NCI-H1417 (cell line): ENCODE measurements at regions not wholly inside any gene's neighbourhood (a gene's known extent, or its start where the extent isn't known, plus 50 kb on each side); places are given as distances from the start of the nearest gene placed in this dataset.
A peak's percentile ranks its signal among the peaks of the same experiment; 100 is the strongest.

Source experiments
- DNase-seq, 3 experiments: peaks; one replicate each; lab custom pipeline; 2025; lab: John Stamatoyannopoulos, UW

DNA sequence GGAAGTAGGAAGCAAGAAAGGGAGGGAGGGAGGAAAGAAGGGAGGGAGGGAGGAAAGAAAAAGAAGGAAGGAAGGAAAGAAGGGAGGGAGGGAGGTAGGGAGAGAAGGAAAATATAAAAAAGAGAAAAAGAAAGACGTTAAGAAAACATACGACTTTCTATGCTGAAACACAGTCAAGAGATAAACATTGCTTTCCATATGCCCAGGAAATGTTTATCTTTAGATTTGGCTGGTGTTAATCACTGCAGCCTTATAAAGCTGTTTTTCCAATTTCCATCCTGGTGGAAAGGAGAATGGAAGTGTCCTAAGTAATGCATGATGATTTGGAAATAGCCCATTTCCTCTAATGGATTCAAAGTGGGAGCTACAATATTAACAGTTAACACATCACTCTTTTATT lies 524.3 kb downstream of the MTRR start:
- DNase-seq = no peak

DNA sequence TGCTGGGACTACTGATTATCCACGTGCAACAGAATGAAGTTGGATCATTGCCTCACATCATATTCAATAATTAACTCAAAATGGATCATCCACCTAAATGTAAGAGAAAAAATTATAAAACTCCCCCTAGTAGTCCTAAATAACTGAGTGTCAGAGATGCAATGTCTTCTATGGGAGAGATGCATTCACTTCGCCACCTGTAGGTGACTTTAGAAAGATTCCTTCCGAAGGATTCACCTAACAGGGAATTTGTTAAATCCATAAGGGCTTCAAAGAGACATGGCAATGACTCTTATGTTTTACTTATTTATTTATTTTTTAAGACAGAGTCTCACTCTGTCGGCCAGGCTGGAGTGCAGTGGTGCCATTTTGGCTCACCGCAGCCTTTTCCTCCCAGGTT lies 526.0 kb downstream of the MTRR start:
- peak in 2 of 3 experiments; percentile 13 to 34 for DNase-seq

DNA sequence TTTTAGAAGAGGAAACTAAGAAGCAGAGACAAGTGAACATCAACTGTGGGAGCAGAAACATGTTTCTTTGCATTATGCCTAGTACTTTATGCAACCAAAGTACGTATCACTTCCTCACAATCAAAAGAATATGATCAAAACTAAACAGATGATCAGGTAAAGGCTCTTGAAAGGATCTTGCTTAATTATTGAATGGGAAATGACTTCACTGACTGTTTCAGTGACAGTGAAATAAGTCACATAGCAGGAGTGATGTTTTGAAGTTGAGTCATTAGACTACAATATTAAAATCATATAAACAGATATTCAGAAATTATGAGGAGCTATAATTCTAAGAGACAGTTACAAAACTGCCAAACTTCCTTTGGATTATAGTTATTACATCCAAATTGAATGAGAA lies 527.3 kb downstream of the MTRR start:
- DNase-seq = no peak

DNA sequence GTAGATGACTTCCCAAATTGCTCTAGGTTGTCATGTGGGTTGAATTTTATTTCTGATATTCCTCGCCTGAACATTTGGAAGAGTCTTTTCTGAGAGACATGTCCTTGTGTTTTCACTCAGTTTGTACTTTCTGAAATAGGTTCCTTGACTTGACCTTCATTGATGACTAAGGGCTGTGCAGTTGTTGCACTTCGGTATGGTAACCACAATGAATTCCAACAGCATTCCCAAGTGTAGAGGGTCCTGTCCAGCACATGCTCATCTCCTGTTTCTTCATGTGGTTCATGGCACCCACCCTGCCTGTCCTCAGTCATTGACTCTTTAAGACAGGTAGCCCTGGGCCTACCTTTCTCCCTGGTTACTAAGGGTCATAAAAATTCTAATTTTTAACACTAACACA lies 527.8 kb downstream of the MTRR start:
- DNase-seq = no peak

DNA sequence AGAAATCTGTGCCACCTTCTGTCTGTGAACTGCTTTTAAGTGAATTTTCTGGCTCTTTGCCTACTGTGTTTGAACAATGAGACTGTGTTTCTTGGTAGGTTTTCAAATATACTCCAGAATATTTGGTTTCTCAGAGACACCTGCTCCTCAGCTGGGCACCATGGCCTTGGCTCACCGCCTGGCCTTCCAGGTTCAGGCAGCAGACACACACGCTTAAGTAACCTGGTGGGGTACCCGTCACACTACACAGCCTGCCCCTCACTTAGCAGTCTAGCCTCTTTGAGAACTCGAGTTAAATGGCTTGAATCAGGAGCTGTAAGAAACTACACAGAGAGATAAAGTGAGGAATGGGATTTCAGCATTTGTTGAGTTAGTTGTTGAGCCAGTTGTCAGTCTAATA lies 530.5 kb downstream of the MTRR start:
- no peak for DNase-seq

DNA sequence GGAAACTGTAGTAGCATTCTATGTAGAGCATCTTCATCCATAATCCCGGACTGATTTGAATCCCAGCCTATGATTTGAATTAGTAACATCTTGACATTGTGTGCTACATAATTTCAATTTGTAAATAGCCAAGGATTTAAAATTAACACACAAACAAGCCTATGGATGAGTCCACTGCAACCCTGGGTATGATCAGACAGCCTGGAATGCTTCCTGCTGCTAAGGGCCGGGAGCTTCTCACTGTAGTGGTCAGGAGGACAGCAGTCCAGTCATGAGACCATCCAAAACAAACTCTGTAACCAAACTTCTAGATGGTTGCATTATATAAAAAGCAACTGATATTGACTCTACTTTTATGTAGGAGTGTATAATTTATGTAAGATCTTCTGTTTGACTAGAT lies 539.3 kb downstream of the MTRR start:
- DNase-seq = no peak

DNA sequence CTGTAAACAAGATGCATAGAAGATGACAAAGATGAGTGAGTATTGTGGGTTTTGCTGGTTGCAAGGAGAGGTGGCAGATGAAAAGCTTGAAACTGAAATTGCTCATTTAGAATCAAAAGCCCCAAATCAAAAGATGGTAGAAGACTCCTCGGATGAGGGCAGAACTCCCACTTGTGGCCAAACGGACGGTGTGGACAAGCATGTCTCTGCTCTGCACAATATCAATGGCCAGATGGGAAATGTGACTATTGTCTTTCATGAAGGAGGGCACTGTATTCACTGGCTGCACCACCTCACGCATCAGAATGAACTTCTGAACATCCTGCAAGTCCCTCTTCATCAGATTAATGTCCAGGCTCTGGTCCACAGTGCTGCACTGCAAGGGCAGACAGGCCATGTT lies 541.7 kb downstream of the MTRR start:
- DNase-seq = no peak

DNA sequence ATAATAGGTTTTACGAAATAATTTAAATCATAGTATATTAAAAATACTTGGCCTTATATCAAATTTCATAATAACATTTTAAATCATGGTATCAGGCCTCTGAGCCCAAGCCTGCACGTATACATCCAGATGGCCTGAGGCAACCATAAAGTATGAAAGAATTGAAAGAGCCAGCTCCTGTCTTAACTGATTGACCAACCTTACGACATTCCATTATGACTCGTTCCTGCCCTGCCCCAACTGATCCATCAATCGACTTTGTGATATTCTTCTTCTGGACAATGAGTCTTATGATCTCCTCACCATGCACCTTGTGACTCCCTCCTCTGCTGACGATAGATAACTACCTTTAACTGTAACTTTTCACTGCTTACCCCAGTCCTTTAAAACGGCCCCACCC lies 545.0 kb downstream of the MTRR start:
- no peak for DNase-seq

DNA sequence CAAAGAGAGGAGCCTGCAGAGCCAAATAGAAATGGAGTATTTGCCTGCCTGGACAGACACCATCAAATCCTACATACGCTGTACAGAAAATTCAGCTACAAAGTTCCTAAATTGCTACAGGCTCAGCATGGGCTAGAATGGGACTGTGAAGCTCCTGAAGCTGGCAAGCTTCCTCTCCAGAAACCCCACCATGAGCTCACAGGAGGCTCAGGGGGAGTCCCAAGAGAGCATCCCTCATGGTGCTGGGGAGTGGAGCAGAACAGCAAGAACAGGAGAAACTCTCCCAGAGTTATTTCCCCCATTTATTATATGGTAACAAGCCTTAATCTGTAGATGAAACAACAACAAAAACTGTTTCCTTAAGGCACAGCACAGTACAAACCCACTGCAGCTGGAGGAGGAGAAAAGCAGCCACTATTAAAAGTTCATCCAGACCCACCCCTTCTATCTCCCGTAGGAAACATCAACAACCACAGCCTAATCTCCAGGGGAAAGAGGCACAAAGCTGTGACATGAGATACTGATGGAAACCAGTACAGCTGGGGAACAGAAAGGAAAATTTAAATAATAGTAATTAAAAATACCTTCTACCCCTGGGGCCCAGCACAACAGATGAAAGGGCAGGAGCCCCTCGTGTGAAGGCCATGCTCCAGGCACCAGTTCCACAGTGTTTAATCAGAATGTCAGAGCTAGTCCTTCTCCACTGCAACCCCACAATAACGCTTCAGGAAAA lies 548.5 kb downstream of the MTRR start:
- no peak for DNase-seq

DNA sequence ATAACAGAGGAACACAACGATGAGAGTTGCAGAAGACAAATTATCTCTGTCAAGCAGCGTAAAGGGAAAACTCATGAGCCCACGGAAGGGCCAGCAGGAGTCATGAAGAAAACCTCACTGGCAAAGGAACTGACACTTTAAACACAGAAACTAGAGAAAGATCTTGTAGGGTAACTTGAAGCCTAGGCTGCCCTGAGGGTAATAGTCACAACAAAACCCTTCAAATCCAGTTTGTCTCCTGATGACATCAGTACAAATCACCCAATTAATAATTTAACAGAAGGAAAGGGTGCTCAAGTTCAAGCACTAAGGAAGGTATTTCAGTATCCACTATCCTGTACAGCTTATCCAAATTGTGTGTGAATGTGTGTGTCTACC lies 549.1 kb downstream of the MTRR start:
- no peak for DNase-seq

DNA sequence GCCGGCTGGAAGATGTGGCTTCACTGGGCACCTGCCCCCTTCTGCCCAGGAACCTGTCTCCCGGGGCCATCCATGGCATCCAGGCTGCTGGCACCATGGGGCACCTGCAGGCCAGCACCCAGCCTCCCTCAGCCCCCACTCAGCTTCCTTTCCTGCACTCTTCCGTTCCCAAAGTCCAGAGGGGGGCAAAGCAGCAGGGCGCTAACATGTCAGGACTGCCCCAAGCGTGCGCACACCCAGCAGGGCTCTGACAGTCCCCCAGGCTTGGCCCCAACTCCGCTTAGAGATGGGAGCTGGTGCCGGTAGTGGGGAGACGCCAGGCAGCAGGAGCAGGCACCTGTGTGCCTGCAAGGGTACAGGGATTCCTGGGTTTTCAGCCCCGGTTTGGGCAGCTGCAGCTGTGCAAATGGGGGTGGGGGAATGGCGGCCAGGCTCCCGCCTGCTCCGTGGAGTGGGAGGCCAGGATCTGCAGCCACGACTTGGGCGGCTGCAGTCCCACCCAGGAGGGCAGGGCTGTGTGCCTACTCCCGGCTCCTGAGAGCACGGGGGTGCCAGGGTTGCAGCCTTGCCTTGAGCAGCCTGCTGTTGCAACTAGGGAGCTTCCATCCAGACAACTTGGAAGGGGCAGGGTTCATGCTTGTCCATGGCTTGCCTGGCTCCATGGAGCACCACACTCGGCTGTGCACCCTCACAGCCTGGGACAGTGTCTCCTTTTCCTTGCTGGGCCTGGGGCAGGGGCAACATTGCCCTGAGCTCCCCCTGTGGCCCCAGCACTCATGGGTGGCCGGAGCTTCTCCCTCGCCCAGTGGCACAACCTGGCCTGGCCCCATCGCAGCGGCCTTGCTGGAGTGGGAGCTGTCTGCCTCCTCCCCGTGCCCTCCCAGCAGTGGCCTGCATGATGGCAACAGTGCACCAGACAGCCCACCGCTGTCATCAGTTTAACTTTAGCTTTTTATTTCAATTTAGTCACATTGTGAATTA lies 561.1 kb downstream of the MTRR start:
- DNase-seq = no peak

DNA sequence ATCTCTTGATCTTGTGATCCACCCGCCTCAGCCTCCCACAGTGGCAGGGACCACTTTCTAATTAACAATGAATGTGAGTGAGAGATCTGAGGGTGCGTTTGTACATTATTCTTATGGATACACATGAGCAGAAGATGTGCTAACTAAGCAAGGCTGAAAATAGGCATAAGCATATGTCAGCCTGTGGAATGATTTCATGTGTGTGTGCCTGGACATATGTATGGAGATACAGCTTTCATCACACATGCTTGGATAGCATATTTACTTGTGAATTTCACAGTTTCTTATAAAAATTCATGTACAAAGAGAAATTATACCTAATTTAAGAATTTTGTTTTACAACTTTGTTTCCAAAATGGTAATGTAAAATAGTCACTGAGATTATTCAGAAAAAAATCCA lies 565.6 kb downstream of the MTRR start:
- no peak for DNase-seq

DNA sequence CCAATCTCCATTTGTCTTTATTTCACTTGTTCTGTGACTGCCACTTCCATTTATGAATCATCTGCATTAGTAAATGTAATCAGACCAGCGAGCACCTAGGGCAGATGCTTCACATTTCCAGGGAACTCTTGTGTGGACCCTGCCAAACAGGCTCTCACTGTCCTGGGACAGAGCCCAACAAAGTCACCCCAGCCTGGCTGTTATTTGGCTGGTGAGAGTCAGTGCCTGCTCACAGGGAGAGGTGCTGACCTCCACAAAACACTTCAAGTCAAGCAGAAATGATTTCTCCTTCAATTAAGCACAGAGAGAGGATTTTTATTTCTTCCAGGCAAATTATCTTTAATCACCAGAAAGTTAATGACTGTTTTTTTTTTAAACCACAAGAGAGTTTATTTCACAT lies 568.0 kb downstream of the MTRR start:
- DNase-seq = peak in 1 of 3 experiments; percentile 28

DNA sequence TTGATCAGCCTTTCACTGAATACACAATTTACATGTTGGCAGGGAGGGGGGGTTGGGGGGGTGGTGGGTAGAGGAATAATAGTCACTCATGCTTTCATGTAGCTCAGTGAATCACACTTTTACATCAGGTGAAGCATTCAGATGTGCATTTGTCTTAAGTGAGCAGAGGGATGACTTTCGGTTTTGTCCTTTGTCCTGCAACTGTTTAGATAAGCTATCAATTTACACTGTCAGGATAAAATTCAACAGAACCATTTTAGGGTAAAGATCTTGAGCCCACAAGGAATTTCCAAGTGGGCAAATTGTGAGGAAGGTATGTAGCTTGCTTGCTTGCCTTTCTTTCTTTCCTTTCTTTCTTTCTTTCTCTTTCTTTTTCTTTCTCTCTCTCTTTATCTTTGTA lies 576.2 kb downstream of the MTRR start:
- no peak for DNase-seq

DNA sequence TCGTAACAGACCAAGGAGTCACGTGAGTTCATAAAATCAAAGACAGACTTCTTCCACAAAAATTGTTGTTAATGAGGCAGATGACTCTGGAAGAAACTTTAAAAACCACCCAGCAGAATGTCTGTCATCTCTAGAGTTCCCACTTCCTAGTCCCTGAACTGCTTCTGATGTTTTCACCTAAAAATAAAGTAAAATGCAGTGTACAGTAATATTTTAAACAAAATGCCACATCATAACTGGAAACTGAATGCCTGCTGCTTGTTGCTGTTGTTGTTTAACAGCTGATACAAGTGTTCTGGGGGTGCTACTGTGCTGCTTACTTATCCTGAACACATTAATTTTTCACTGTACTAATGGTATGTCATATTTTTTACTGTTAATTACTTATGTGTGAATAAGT lies 577.2 kb downstream of the MTRR start:
- DNase-seq = no peak

DNA sequence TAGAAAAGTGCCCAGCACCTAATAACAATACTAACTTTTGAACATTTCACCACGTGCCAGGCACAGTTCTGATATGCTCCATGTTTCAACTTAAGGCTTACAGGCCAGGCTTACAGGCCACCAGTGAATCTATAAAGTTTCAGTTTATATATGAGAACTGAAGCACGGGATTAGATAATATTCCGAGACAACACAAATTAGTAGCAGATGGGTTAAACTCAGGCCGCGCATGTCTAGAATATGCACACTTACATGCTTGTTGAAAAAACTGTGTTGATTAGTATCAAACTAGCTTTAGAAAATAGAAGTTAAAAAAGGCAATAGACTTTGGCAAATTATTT lies 587.9 kb downstream of the MTRR start:
- peak in 1 of 3 experiments; percentile 66 for DNase-seq

DNA sequence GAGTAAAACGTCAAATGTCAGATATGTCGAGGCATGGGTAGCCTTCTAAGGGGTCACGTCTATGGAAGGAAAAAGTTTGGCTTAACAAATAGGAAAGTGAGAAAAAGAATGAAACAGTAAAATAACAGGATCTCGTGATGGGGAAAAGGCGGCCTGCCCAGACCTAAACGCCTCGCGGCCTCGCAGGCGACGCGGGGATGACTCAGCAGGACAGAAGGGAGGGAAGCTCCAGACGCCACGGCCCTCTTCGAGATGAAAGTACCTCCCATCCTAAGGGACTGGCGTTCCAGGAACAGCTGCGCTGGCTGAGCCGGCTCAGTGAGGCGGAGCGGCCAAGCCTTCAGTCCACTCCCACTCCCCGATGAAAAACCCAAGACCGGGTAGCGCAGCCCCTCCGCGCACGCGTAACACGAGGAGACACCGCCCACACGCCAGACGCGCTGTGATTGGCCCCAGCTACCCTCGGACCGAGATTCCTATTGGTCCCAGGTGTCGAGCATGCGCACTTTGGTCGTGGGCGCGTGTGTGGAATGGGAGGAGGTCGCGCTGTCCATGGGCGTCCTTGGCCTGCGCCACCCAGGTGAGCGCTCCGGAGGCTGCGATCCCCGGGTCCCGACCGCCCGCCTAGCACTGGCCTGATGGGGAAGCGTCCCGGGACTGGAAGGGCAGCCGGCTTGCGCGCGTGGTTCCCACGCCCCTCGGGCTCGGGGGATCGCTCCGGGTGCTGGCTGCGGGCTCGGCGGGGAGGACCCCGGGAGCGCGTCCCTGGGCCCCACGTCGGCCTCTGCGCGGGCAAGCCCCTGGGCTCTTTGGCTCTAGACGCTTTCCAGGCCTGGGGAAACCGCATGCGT lies 588.5 kb downstream of the MTRR start:
- DNase-seq = peak; percentile 98 to 100 (median 100)

DNA sequence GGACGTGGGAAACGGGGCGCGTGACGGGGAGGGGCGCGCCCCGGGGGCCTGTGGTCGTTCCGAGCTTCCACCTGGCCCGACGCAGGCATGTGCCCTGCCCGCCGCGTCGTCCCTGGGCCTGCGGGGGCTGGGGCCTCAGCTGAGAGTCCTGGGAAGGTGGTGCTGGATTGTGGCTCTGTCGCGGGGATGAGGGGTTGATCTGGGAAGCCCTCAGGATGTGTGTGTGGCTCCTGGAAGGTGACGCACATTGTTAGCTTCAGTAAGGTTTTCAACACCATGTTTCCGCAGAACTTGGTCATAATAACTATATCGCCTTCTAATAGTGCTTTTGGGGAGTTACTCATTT lies 589.1 kb downstream of the MTRR start:
- peak in 1 of 3 experiments; percentile 83 for DNase-seq

DNA sequence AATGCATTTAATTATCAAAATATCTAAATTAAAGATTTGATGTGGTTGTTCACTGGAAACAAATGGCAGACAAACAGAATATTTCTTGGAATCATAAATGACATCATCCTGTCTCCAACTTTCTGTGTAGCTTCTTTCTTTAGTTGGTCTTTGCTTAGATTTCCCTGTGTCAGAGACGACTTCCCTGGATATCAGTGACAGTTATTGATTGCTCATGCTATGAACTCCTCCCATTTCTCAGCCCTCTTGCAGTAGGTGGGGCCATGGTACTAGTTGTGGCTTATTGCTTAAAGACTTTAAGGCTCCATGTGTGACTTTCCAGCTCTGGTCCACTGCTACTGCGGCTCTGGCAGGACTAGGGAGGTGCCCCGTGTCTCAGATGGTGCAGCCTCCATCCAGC lies 592.6 kb downstream of the MTRR start:
- no peak for DNase-seq

DNA sequence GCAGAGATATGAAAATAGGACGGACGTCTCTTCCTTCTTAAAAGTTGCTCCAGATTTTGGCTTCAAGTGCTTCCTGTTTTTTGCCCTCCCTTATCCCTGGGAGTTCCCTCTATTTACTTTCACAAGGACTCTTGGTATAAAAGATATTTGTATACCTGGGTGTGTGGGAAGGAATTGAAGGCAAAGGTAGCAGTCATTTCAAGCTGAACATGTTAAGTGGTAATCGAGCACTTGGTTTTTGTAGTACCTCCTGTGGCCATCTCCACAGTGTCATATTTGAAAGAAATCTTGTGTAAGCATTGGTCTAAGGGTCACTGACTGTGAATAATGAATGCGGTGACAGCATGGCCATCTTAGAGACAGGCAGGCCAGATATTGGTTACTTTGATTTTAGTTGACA lies 593.6 kb downstream of the MTRR start:
- peak in 1 of 3 experiments; percentile 64 for DNase-seq

DNA sequence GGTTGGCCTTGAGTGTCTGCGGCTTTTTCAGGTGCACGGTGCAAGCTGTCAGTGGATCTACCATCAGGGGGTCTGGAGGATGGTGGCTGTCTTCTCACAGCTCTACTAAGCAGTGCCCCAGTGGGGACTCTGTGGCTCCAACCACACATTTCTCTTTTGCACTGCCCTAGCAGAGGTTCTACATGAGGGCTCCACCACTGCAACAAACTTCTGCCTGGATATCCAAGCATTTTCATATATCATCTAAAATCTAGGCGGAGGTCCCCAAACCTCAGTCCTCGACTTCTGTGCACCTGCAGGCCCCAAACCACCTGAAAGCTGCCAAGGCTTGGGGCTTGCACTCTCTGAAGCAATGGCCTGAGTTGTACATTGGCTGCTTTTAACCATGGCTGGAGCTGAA lies 601.5 kb downstream of the MTRR start:
- no peak for DNase-seq

DNA sequence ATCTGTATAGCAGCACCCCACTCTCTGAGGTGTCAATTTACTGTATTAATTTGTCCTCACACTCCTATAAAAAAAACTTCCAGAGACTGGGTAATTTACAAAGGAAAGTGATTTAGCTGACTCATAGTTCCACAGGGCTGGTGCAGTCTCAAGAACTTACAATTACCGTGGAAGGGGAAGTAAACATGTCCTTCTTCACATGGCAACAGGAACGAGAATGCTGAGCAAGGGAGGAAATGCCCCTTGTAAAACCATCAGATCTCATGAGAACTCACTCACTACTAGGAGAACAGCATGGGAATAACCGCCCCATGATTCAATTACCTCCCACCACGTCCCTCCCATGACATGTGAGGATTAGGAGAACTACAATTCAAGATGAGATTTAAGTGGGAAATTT lies 602.6 kb downstream of the MTRR start:
- no peak for DNase-seq

DNA sequence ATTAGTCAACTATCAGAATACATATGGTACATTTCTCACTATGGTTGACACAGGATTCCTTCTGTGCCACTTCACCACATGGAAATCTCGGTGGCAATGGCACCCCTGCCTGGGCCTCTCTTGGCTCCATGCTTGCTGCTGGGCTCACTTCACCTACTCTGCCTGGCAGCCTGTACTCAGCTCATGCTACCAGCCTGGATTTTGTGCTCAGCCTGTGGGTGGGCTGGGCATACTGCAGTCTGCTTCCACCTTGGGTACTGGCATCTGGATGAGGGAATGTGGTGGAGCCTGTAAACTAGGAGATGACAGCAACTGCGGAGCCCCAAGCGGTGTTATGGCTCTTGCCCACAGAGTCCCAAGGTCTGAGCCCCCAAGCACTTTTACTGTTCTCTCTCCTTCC lies 604.1 kb downstream of the MTRR start:
- DNase-seq = no peak
